HG03139 (cell line): ENCODE measurements at regions not wholly inside any gene's neighbourhood (a gene's known extent, or its start where the extent isn't known, plus 50 kb on each side); places are given as distances from the start of the nearest gene placed in this dataset.

ENCODE experiments used
- ATAC-seq: cut with Tn5 transposase; IDR thresholded peaks from one replicate; pipeline ENCODE4 v1.9.1; 2021; ENCODE audit not compliant: unreplicated experiment

DNA sequence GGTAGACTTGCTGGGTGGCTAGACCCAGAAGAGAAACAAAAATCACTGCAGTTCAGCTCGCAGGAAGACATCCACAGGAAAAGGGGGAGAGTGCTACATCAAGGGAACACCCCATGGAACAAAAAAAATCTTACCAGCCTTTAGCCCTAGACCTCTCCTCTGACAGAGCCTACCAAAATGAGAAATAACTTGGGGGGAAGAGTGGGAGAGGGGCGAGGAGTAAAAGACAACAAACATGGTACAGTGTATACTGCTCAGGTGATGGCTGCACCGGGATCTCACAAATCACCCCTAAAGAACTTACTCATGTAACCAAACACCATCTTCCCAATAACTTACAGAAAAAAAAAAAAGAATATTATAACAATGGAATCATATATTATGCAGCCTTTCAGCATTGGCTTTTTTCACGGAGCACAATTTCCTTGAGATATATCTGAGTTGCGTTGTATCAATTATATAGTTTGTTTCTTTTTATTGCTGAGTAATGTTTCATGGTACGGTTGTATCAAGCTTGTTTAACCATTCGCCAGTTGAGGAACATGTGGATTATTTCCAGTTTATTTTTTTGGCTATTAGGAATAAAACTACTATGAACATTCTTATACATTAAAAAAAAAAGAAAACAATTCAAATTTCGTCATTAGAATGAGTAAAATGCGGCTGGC, 90.9 kb downstream of the ZNF280B start:
- no peak for ATAC-seq

DNA sequence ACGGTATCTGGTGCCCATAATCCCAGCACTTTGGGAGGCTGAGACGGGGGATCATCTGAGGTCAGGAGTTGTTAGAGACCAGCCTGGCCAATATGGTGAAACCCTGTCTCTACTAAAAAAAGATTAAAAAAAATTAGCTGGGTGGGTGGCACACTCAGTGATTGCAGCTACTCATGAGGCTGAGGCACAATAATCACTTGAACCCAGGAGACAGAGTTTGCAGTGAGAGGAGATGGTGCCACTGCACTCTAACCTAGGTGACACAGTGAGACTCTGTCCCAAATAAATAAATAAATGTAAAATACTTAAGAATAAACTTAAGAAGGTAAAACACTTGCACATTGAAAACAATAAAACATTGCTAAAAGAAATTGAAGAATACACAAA, 90.4 kb downstream of the ZNF280B start:
- no peak for ATAC-seq

DNA sequence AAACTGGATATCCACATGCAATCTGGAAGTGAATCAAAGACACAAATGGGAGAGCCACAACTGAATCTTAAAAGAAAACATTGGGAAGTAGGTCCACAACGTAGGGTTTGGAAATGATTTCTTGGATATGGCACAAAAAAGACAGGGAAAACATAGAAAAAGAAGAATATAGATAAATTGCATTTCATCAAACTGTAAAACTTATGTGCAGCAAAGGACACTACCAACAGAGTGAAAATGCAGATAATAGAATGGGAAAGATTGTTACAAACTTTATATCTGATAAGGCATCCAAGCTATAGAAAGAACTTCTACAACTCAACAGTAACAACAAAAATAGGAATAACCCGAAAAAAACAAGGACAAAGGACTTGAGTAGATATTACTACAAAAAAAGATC, 89.6 kb downstream of the ZNF280B start:
- no peak for ATAC-seq

DNA sequence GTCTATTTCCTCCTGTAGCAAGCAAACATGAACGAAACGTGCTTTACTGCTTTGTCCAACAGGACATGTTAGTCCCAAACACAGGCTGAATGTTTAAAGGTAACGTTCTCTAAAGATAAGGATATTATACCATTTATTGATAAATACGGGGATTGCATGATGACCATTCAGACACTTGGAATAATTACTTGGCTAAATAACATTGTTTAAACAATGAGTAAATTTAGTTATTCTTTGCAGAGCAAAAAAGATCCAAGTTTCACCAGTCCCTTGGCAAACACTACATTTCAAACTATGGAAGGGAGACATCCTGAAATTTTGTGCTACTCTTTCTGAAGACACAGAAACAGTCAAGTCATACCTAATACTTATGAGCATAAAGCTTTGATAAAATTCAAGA, 88.0 kb downstream of the ZNF280B start:
- ATAC-seq: no peak

DNA sequence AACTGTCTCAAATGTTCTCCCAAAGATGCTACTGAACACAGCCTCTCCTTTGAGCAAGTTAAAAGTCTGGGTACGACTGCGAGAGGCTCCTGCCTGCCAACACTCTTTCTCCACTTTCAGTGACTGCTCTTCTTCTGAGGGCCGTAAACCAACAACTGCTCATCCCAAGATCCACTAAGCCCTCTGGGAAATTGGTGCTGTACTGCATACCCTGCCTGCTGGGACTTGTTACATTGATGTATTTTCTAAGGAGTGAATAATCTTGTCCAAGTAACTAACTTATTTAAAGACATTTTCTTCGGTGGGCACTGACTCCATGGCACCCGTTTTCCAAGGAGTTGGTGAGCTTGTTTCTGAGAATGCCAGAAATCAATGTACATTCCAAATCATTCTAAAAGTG, 87.2 kb downstream of the ZNF280B start:
- ATAC-seq: no peak

DNA sequence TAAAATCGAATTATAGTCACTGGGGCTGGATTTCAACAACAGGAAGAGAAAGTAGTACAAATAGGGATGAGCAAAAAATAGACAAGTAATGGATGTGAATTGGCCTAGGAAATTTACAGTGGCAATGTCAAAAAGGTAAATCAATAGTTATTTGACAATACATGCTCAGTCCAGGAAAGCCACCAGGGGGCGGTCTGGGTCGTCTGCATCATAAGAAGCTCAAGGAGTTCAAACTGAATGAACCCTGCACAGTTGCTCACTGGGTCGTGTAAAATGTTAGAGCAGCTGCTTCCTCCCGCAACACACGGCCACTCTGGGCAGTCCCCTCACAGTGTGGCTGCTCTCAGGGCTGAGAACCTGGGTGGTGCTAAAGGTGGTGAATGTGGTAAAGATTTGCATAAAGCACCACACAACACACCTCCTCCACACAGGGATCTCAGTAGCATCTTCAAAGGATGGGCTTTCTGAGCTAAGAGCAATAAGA, 85.9 kb downstream of the ZNF280B start:
- peak; percentile 97 for ATAC-seq

DNA sequence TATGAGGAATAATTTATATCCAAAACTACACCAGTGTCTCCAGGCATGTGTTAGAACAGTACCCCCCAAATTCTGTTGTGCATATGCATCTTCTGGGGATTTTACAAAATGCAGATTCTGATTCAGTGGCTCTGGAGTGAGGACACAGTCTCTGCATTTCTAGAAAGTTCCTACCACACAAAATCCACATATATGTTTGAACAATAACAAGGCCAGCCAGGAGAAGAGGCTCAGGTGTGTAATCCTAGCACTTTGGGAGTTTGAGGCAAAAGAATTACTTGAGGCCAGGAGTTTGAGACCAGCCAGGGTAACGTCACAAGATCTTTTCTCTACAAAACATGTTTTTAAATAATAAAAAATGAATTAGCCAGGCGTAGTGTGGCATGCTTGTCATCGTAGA, 84.9 kb downstream of the ZNF280B start:
- no peak for ATAC-seq

DNA sequence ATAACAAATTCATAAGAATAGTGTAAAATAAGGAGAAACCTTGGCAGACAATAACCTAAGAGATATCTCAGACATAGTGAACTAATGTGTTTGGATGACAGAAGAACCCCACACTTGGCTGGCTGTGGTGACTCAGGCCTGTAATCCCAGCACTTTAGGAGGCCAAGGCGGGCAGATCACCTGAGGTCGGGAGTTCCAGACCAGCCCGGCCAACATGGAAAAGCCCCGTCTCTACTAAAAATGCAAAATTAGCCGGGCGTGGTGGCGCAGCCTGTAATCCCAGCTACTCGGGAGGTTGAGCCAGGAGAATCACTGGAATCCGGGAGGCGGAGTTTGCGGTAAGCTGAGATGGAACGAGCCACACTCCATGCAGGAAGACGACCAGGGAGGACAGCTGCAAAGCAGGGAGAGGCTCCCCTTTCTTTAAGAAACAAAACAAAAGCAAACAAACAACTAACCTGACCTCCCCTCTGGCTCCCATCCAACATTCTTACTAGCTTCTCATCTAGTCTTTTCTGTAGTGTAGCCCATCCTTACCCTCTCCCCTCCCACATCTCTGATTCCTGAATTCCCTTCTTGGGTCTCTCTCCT, 84.2 kb downstream of the ZNF280B start:
- ATAC-seq: no peak

DNA sequence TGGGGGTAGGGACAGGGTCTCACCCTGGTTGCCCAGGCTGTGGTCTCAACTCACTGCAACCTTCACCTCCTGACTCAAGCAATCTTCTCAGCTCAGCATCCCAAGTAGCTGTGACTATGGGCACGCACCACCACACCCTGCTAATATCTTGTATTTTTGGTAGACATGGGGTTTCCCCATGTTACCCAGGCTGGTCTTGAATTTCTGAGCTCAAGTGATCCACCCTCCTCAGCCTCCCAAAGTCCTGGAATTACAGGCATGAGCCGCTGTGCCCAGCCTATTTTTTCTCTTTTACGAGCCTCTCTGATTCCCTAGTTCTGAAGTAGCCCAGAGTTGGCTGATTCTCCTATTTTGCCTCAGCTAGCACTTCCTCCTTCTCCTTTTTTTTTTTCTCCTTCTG, 83.6 kb downstream of the ZNF280B start:
- ATAC-seq: no peak

DNA sequence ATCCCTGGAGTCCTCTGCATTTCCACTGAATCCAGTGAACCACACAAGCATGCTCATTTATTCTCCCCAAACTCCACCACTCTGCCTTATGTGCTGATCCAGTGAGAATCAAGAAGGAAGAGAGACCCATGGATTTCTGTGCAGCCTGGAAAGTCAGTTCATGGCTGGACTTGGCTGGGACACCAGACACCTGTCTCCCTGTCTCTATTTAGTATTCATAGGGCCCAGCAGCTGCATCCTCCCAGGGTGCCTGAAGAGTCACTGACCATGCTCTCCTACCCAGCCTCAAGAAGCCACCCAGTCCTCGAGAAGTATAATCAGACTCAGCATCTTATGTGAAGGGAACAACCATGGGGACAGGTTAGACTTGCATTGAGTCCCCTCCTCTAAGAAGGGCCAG, 83.2 kb downstream of the ZNF280B start:
- no peak for ATAC-seq

DNA sequence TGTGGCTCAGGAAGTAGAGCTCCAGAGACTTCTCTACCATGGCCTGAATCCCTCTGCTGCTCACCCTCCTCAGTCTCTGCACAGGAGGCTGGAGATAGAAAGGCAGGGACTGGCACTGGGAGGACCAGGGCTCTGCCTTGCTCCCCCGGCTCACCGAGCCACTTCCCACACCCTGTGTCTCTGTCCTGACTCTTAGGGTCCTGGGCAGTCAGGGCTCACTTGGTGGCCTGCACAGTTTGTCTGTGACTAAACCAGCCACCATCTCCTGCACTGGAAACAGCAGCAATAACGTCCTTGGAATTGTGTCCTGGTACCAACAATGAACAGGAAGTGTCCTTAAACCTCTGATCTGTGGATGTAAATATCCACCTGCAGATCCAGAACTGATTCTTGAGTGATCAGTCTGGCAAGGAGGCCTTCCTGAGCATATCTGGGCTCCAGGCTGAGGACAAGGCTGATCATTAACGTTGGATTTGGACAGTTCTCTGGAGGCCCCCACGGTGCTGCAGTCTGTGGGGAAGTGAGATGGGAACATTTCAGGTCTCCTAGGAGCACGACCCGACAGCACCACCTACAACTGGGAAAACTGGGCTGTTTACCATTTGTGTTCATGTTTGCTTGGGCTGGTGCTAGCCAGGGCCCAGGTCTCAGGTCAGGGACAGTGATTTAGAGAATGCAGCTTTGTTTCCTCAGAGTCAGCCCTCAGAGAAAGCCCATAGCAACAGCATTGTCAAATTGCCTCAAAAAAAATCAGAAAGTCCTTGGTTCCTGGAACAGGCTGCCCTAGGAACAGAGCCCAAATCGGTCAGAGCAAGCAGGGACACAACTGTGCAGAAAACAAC, 82.5 kb downstream of the ZNF280B start:
- no peak for ATAC-seq

DNA sequence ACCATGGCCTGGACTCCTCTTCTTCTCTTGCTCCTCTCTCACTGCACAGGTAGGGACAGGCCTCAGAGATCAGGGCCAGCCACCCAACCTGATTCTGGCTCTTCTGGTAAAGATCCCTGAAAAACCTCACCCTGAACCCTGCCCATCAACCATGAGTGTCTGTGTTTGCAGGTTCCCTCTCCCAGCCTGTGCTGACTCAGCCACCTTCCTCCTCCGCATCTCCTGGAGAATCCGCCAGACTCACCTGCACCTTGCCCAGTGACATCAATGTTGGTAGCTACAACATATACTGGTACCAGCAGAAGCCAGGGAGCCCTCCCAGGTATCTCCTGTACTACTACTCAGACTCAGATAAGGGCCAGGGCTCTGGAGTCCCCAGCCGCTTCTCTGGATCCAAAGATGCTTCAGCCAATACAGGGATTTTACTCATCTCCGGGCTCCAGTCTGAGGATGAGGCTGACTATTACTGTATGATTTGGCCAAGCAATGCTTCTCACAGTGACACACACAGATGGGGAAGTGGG, 80.9 kb downstream of the ZNF280B start:
- ATAC-seq: no peak

DNA sequence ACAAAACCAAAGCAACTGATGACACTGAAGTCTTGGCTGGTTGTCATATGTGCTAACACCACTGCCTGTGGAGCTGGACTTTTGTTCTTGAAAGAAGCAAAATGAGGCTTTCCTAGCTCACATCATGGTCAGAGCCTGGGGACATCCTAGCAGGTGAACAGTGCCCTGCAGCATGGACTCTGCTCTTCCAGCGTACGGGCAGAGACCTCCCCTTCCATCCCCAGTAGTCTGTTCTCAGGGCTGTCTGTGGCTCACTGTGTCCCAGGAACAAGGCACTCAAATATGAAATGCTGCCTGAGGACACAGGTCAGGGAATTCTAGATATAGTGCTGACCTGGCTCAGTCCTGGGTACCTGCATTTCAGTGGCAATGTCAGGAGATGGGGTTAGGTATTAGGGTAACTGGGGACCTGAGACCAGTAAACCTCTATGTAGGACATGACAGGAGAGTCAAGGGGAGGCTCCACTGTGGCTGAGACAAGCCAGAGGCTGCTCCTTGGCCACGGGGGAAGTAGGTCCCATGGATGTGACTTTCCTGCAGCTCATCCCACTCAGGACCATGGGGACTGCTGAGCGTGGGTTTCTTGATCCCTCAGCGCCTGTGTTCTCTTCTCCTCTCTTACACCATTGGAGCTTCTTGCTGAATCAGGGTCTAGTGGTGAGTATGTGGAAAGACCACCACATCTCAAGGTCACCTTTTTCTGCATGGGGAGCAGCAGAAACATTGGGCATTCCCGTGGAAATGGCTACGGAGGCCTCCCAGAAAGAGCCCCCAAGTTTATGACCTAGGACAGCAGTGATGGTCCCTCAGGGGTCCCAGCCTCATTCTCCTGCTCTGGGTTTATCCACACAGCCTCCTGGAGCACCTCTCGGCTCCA, 80.1 kb downstream of the ZNF280B start:
- no peak for ATAC-seq

DNA sequence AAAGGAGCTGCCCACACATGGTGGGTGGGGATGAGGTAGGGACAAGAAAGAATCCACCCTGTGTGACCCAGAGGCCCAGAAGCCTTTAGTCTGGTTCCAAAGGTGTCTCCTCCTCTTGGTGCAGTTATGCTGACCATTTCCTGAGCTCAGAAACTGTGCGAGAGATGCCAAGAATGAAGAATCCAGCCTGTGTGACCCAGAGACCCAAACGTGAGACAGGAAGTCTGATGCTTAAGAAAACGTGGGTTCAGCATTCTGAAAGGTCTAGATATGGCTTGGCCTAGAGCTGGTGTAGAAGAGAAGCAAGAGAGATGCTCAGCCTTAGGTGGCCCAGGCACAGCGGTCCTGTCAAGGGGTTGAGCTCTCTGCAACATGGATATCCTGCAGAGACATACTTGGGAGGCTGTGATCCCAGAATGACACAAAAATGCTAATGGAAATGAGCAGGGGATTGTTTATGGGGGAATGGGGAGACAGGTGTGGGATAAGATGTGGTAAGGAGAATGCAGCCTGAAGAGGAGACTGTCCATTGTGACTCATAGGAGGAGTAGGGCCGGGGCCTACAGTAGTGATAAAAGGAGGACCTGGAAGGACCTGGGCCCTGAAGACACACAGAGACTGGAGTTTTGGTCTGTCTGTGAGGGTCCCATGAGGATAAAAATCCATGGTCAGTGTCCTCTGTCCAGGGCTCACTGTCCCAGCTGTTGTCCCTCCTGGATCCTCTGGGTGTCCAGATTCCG, 79.0 kb downstream of the ZNF280B start:
- no peak for ATAC-seq

DNA sequence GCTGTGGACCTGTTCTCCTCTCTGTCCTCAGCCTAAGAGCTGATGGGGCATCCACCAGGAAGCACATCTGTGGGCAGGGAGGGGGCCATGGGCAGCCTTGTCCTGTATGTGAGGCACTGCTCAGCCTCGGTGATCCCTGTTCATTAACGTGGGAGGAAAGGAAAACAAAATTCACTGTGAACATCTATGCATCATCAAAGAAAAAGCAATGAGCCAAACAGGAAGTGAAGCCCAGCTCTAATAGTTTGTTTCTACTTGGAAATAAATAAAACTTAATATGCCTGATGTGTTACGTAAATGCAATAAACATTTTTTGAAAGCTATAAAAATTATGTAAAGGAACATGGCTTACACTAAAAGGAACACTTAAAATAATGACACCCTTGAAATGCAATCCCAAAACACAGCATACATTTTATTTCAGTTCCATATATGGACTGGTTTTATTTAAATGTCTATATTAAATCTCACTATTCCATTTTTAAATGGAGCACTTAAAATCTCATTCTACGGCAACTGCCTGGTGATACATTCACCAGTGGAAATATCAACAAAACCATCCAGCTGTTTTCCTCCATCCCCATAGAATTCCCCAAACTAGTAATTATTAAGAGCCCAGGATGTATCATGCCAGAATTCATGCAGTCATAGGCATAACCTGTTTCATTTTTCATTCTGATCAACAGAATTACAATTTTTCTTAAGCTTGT, 78.3 kb downstream of the ZNF280B start:
- ATAC-seq: no peak

DNA sequence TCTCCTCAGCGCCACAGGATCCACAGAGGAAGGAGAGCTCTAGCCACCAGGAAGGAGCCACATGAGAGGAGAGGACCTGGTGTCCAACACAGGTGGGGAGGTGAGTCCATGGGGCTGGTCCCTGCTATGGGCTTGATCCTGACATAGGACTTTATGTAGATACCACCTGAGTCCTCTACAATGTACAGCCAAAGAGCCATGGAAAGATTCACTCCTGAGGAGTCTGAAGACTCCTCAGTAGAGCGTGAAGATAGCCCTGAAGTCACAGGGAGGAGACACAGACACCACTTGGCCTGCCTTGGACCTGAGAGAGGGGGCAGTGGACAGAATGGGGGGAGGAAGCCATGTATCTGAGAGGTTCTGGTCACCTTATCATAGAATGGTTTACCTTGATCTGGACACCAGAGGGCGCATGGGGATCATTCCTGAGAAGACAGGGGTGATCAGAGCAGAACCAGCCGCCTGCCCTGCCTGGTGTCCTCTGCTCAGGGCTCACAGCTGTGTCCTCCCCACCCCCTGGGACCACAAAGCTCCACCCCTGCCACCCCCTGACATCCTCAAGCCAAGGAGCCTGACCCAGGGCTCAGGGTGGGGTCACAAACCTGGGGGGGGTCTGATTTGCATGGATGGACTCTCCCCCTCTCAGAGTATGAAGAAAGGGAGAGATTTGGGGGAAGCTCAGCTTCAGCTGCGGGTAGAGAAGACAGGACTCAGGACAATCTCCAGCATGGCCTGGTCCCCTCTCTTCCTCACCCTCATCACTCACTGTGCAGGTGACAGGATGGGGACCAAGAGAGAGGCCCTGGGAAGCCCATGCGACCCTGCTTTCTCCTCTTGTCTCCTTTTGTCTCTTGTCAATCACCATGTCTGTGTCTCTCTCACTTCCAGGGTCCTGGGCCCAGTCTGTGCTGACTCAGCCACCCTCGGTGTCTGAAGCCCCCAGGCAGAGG, 77.0 kb downstream of the ZNF280B start:
- peak; percentile 60 for ATAC-seq

DNA sequence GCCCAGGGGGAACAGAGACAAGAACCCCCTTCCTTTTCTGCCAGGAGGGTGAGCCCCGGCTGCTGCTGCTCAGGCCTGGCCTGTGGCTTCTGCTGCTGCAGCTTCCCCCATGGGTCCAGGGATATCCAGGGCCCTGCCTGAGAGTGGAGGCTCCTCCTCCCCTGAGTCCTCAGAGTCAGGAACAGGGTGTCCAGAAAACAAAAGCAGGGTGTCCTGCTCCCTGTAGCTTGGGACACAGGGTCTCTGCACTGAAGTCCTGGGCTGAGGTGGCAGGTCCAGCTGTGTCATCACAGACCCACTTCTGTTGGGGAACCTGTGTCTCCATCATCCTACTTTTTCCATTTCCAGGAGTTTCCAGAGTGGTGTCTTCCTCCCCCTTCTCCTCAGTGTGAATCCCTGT, 76.1 kb downstream of the ZNF280B start:
- ATAC-seq: no peak

DNA sequence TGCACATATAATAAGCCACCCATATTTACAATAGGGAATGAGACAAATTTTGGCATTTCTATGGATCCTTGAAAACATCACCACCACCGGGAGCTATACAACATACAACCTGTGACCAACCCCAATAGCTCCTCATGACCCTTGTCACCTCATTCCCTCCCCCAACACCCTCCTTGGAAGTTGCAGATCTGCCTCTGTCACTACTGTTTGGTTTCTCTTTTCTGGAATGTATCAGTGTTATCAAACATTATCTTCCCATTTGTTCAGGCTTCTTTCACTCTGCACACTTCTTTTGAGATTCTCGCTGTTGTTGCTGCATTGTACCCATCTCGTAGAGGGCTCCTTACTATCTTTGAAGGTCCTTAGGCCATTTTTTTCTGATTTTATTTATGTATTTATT, 75.6 kb downstream of the ZNF280B start:
- no peak for ATAC-seq
